HCT116 (cell line): ENCODE measurements at regions not wholly inside any gene's neighbourhood (a gene's known extent, or its start where the extent isn't known, plus 50 kb on each side); places are given as distances from the start of the nearest gene placed in this dataset.

Experiments
- EGR1 ChIP-seq: IDR thresholded peaks from 2 replicates; pipeline ENCODE4 v1.6.1; 2012; ENCODE audit warnings: low read depth
- ELF1 ChIP-seq: IDR thresholded peaks from 2 replicates; pipeline ENCODE4 v1.6.1; 2012; ENCODE audit warnings: low read depth, borderline replicate concordance
- EZH2 ChIP-seq: fragments of 200-600 bp; sonication (generic); IDR thresholded peaks from 2 replicates; pipeline ENCODE4 v1.6.1; 2017; ENCODE audit warnings: antibody characterized with exemption, mixed run types
- EZH2phosphoT487 ChIP-seq: fragments of 200-600 bp; IDR thresholded peaks from 2 replicates; pipeline ENCODE4 v1.6.1; 2018; ENCODE audit warnings: antibody characterized with exemption, borderline replicate concordance
- JUND ChIP-seq: IDR thresholded peaks from 2 replicates; pipeline ENCODE4 v1.6.1; 2012
- POLR2A ChIP-seq: IDR thresholded peaks from 2 replicates; pipeline ENCODE4 v1.7.0; 2011; ENCODE audit warnings: borderline replicate concordance; ENCODE audit not compliant: insufficient read depth, insufficient read length; ENCODE audit errors: extremely low read depth
- RAD21 ChIP-seq: IDR thresholded peaks from 2 replicates; pipeline ENCODE4 v1.6.1; 2012; ENCODE audit warnings: low read depth, mild to moderate bottlenecking
- SIN3A ChIP-seq: IDR thresholded peaks from 2 replicates; pipeline ENCODE4 v1.6.1; 2012; ENCODE audit warnings: low read depth
- SP1 ChIP-seq: IDR thresholded peaks from 2 replicates; pipeline ENCODE4 v1.6.1; 2012; ENCODE audit warnings: low read depth
- TCF7L2 ChIP-seq: IDR thresholded peaks from 2 replicates; pipeline ENCODE4 v1.7.0; 2011; ENCODE audit warnings: borderline replicate concordance, inconsistent platforms; ENCODE audit not compliant: insufficient read depth, insufficient read length; ENCODE audit errors: extremely low read depth
- YY1 ChIP-seq: IDR thresholded peaks from 2 replicates; pipeline ENCODE4 v1.6.1; 2011; ENCODE audit warnings: low read length, low read depth, moderate library complexity, mild to moderate bottlenecking; ENCODE audit not compliant: insufficient replicate concordance; ENCODE audit errors: extremely low read depth
- TF ChIP-seq, protein P1 (sequence below), 3 experiments: fragments of 200-600 bp in 1 of 3; sonication (generic) in 1 of 3; IDR thresholded peaks in 2 of 3; conservative IDR thresholded peaks in 1 of 3; 2 replicates each; pipeline ENCODE4 v1.5.1; 2012 to 2017; ENCODE audit warnings: low read depth in 2 of 3, low read length in 2 of 3, antibody characterized with exemption in 1 of 3, borderline replicate concordance in 1 of 3, control low read depth in 1 of 3, mild to moderate bottlenecking in 1 of 3, mixed read lengths in 1 of 3, mixed run types in 1 of 3, moderate library complexity in 1 of 3; ENCODE audit not compliant: insufficient read depth in 1 of 3
- TF ChIP-seq, protein P2 (sequence below): IDR thresholded peaks from 2 replicates; pipeline ENCODE4 v1.6.1; 2012
- TF ChIP-seq, protein P3 (sequence below): IDR thresholded peaks from 2 replicates; pipeline ENCODE4 v1.6.1; 2012; ENCODE audit warnings: low read depth

DNA sequence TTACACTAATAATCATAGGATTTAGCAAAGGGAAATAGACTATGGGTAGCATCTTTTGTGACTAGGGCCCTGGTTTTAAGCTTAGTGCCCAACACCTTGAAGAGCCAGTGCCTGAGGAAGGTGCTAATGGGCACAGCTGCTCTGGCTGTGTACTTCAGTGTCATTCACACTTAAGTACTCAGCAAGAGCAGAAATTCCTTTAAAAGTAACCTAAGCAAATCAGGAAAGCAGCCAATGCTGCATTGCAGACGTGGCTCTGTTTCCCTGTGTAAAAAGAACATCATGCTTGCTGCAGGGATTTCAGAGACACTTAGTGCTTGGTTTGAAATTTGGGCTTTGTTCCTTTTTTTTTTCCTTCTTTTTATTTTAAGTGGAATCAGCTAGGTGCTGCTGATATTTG lies 505.4 kb downstream of the SUCLG1 start:
- TF ChIP-seq POLR2A (no peak), EZH2phosphoT487 (no peak), YY1 (no peak), RAD21 (no peak), SP1 (no peak), EZH2 (no peak), EGR1 (no peak), ELF1 (no peak), SIN3A (no peak), TCF7L2 (no peak), JUND (no peak)
- TF ChIP-seq, protein P1, sequence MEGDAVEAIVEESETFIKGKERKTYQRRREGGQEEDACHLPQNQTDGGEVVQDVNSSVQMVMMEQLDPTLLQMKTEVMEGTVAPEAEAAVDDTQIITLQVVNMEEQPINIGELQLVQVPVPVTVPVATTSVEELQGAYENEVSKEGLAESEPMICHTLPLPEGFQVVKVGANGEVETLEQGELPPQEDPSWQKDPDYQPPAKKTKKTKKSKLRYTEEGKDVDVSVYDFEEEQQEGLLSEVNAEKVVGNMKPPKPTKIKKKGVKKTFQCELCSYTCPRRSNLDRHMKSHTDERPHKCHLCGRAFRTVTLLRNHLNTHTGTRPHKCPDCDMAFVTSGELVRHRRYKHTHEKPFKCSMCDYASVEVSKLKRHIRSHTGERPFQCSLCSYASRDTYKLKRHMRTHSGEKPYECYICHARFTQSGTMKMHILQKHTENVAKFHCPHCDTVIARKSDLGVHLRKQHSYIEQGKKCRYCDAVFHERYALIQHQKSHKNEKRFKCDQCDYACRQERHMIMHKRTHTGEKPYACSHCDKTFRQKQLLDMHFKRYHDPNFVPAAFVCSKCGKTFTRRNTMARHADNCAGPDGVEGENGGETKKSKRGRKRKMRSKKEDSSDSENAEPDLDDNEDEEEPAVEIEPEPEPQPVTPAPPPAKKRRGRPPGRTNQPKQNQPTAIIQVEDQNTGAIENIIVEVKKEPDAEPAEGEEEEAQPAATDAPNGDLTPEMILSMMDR (IDR thresholded peaks at IDR 0.05 in 2 of 3, conservative IDR thresholded peaks at IDR 0.05 in 1 of 3; ENCODE audit: borderline replicate concordance in 1 of 3, insufficient read depth in 1 of 3, low read depth in 2 of 3, low read length in 2 of 3): no peak
- TF ChIP-seq, protein P2, sequence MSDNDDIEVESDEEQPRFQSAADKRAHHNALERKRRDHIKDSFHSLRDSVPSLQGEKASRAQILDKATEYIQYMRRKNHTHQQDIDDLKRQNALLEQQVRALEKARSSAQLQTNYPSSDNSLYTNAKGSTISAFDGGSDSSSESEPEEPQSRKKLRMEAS: no peak
- TF ChIP-seq, protein P3, sequence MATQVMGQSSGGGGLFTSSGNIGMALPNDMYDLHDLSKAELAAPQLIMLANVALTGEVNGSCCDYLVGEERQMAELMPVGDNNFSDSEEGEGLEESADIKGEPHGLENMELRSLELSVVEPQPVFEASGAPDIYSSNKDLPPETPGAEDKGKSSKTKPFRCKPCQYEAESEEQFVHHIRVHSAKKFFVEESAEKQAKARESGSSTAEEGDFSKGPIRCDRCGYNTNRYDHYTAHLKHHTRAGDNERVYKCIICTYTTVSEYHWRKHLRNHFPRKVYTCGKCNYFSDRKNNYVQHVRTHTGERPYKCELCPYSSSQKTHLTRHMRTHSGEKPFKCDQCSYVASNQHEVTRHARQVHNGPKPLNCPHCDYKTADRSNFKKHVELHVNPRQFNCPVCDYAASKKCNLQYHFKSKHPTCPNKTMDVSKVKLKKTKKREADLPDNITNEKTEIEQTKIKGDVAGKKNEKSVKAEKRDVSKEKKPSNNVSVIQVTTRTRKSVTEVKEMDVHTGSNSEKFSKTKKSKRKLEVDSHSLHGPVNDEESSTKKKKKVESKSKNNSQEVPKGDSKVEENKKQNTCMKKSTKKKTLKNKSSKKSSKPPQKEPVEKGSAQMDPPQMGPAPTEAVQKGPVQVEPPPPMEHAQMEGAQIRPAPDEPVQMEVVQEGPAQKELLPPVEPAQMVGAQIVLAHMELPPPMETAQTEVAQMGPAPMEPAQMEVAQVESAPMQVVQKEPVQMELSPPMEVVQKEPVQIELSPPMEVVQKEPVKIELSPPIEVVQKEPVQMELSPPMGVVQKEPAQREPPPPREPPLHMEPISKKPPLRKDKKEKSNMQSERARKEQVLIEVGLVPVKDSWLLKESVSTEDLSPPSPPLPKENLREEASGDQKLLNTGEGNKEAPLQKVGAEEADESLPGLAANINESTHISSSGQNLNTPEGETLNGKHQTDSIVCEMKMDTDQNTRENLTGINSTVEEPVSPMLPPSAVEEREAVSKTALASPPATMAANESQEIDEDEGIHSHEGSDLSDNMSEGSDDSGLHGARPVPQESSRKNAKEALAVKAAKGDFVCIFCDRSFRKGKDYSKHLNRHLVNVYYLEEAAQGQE: no peak
